H9 (cell line): ENCODE measurements at regions not wholly inside any gene's neighbourhood (a gene's known extent, or its start where the extent isn't known, plus 50 kb on each side); places are given as distances from the start of the nearest gene placed in this dataset.

Experiments
- DNase-seq: peaks from one replicate; pipeline ENCODE4 v3.0.0-alpha.2; 2017
- H2AFZ ChIP-seq: one replicate; pipeline ENCODE4 v1.6.1; 2013; ENCODE audit warnings: mild to moderate bottlenecking, low read length, control low read depth, moderate library complexity
- H2AK5ac ChIP-seq: 2 replicates; pipeline ENCODE4 v1.6.1; 2013; ENCODE audit warnings: low read length, control low read depth, mixed read lengths; ENCODE audit not compliant: insufficient read length
- H2BK120ac ChIP-seq: one replicate; pipeline ENCODE4 v1.6.1; 2013; ENCODE audit warnings: low read depth, mild to moderate bottlenecking, low read length, control low read depth, inconsistent platforms; ENCODE audit not compliant: poor library complexity, severe bottlenecking
- H2BK12ac ChIP-seq: 2 replicates; pipeline ENCODE4 v1.6.1; 2013; ENCODE audit warnings: low read length, control low read depth, mixed read lengths, low read depth; ENCODE audit not compliant: insufficient read length
- H2BK15ac ChIP-seq: 2 replicates; pipeline ENCODE4 v1.6.1; 2013; ENCODE audit warnings: low read depth, low read length, control low read depth
- H2BK20ac ChIP-seq: one replicate; pipeline ENCODE4 v1.6.1; 2013; ENCODE audit warnings: low read depth, mild to moderate bottlenecking, low read length, control low read depth, inconsistent platforms; ENCODE audit not compliant: poor library complexity, severe bottlenecking
- H2BK5ac ChIP-seq: 2 replicates; pipeline ENCODE4 v1.6.1; 2013; ENCODE audit warnings: low read length, control low read depth, mixed read lengths; ENCODE audit not compliant: insufficient read length
- H3K14ac ChIP-seq: 2 replicates; pipeline ENCODE4 v1.6.1; 2013; ENCODE audit warnings: low read length, control low read depth; ENCODE audit not compliant: insufficient read depth
- H3K18ac ChIP-seq: 2 replicates; pipeline ENCODE4 v1.6.1; 2013; ENCODE audit warnings: low read depth, mild to moderate bottlenecking, mixed read lengths, low read length, control low read depth; ENCODE audit not compliant: insufficient read length
- H3K23ac ChIP-seq: 2 replicates; pipeline ENCODE4 v1.6.1; 2013; ENCODE audit warnings: low read length, control low read depth, mixed read lengths, low read depth; ENCODE audit not compliant: insufficient read length
- H3K23me2 ChIP-seq: 2 replicates; pipeline ENCODE4 v1.6.1; 2013; ENCODE audit warnings: low read depth, mild to moderate bottlenecking, mixed read lengths, low read length, control low read depth; ENCODE audit not compliant: insufficient read length, poor library complexity, severe bottlenecking
- H3K27ac ChIP-seq: 2 replicates; pipeline ENCODE4 v1.5.1; 2013; ENCODE audit warnings: low read length, control low read depth, mixed read lengths, low read depth; ENCODE audit not compliant: insufficient read length
- H3K27me3 ChIP-seq: 2 replicates; pipeline ENCODE4 v1.6.1; 2013; ENCODE audit warnings: low read length, control low read depth, inconsistent platforms; ENCODE audit not compliant: insufficient read depth
- H3K4ac ChIP-seq: 2 replicates; pipeline ENCODE4 v1.6.1; 2013; ENCODE audit warnings: low read depth, mild to moderate bottlenecking, control low read depth, inconsistent platforms, low read length, moderate library complexity
- H3K4me1 ChIP-seq: 2 replicates; pipeline ENCODE4 v1.6.1; 2013; ENCODE audit warnings: low read length, control low read depth, inconsistent platforms; ENCODE audit not compliant: insufficient read depth
- H3K4me2 ChIP-seq: 2 replicates; pipeline ENCODE4 v1.6.1; 2013; ENCODE audit warnings: low read length, control low read depth, mixed read lengths; ENCODE audit not compliant: insufficient read length, insufficient read depth
- H3K56ac ChIP-seq: 2 replicates; pipeline ENCODE4 v1.6.1; 2013; ENCODE audit warnings: low read depth, mild to moderate bottlenecking, mixed read lengths, low read length, control low read depth; ENCODE audit not compliant: insufficient read length
- H3K79me1 ChIP-seq: 2 replicates; pipeline ENCODE4 v1.6.1; 2013; ENCODE audit warnings: low read depth, mild to moderate bottlenecking, moderate library complexity, low read length, control low read depth, inconsistent platforms; ENCODE audit not compliant: insufficient read depth, poor library complexity, severe bottlenecking
- H3K79me2 ChIP-seq: 2 replicates; pipeline ENCODE4 v1.6.1; 2013; ENCODE audit warnings: low read length, control low read depth, inconsistent platforms; ENCODE audit not compliant: insufficient read depth
- H3K9ac ChIP-seq: 2 replicates; pipeline ENCODE4 v1.6.1; 2013; ENCODE audit warnings: low read length, control low read depth, mixed read lengths; ENCODE audit not compliant: insufficient read length; ENCODE audit errors: extremely low read depth
- H3K9me3 ChIP-seq: one replicate; pipeline ENCODE4 v1.6.1; 2013; ENCODE audit warnings: low read depth, low read length, inconsistent platforms; ENCODE audit not compliant: control insufficient read depth
- H3T11ph ChIP-seq: one replicate; pipeline ENCODE4 v1.6.1; 2013; ENCODE audit warnings: mild to moderate bottlenecking, low read length, control low read depth, inconsistent platforms
- H4K20me1 ChIP-seq: one replicate; pipeline ENCODE4 v1.6.1; 2013; ENCODE audit not compliant: control insufficient read depth, insufficient read length, insufficient read depth
- H4K5ac ChIP-seq: 2 replicates; pipeline ENCODE4 v1.6.1; 2013; ENCODE audit warnings: low read depth, mild to moderate bottlenecking, mixed read lengths, low read length, control low read depth; ENCODE audit not compliant: insufficient read length
- H4K8ac ChIP-seq: replicated peaks from 2 replicates; pipeline ENCODE4 v1.6.1; 2013; ENCODE audit warnings: low read length, control low read depth, mixed read lengths, low read depth; ENCODE audit not compliant: insufficient read length
- H4K91ac ChIP-seq: 2 replicates; pipeline ENCODE4 v1.6.1; 2013; ENCODE audit warnings: low read depth, mild to moderate bottlenecking, moderate library complexity, mixed read lengths, low read length, control low read depth; ENCODE audit not compliant: insufficient read length
- H3K27ac Mint-ChIP-seq, 3 experiments: 2 replicates in 2 of 3; 3 replicates in 1 of 3; pipeline ENCODE4 v1.8.0; 2020 to 2021; ENCODE audit warnings: mixed read lengths in 3 of 3, mild to moderate bottlenecking in 1 of 3, moderate library complexity in 1 of 3
- H3K27me3 Mint-ChIP-seq: 2 replicates; pipeline ENCODE4 v1.8.0; 2021; ENCODE audit warnings: low read depth, mild to moderate bottlenecking, moderate library complexity, mixed read lengths
- H3K36me3 Mint-ChIP-seq, 3 experiments: 2 replicates in 2 of 3; 3 replicates in 1 of 3; pipeline ENCODE4 v1.8.0; 2020 to 2021; ENCODE audit warnings: low read depth in 3 of 3, mixed read lengths in 3 of 3; ENCODE audit not compliant: insufficient read depth in 1 of 3
- H3K4me1 Mint-ChIP-seq, 2 experiments: 2 replicates each; pipeline ENCODE4 v1.8.0; 2020; ENCODE audit warnings: mixed read lengths in 2 of 2
- H3K4me3 Mint-ChIP-seq, 2 experiments: 2 replicates in 1 of 2; 3 replicates in 1 of 2; pipeline ENCODE4 v1.8.0; 2020 to 2021; ENCODE audit warnings: mild to moderate bottlenecking in 2 of 2, mixed read lengths in 2 of 2, moderate library complexity in 1 of 2
- H3K9me3 Mint-ChIP-seq, 2 experiments: 2 replicates in 1 of 2; 3 replicates in 1 of 2; pipeline ENCODE4 v1.8.0; 2020; ENCODE audit warnings: mild to moderate bottlenecking in 2 of 2, mixed read lengths in 2 of 2, moderate library complexity in 1 of 2
- CTCF ChIP-seq: fragments of 200-600 bp; sonication (generic); conservative IDR thresholded peaks from 3 replicates; pipeline ENCODE4 v1.8.0; 2021; ENCODE audit warnings: antibody characterized with exemption, mild to moderate bottlenecking
- WGBS: extraction: QIAGEN DNeasy Blood & Tissue Kit; methylation state at CpG from one replicate; pipeline ENCODE4 v1.1.7; 2013; ENCODE audit warnings: missing lambda C conversion rate, low lambda C conversion rate, mixed read lengths; ENCODE audit not compliant: insufficient read length; ENCODE audit errors: extremely low coverage; 5-methylcytosine and 5-hydroxymethylcytosine counted together

- Histone ChIP-seq H2BK120ac (no peak overlapping the region), H2BK20ac (no peak overlapping the region), H4K20me1 (no peaks in the 10 kb centered on the region), H2BK5ac (no peak overlapping the region), H2BK12ac (no peak overlapping the region), H3K4ac (no peak overlapping the region), H2AFZ (no peak overlapping the region), H3K23ac (no peak overlapping the region), H3K14ac (no peak overlapping the region), H3K56ac (no peak overlapping the region), H3K9ac (no peak overlapping the region), H3K18ac (no peak overlapping the region), H3K4me2 (no peak overlapping the region), H2AK5ac (no peak overlapping the region), H4K5ac (no peak overlapping the region), H3K4me1 (peaks cover 4% of the 10 kb centered on the region; the same call in 1 of the 2 replicates), H2BK15ac (no peak overlapping the region), H3T11ph (no peak overlapping the region), H3K9me3 (no peaks in the 10 kb centered on the region), H3K23me2 (no peaks in the 10 kb centered on the region), H3K79me1 (no peaks in the 10 kb centered on the region), H3K79me2 (no peaks in the 10 kb centered on the region), H4K8ac (no peak overlapping the region), H3K27ac (no peak overlapping the region), H4K91ac (no peak overlapping the region), H3K27me3 (no peaks in the 10 kb centered on the region)
- H3K4me3 Mint-ChIP-seq: no peak overlapping the region
- no peaks in the 10 kb centered on the region for H3K36me3 Mint-ChIP-seq
- TF ChIP-seq CTCF: no peak
- no CpG with 5 or more reads among the region's 15 CpGs for WGBS
- H3K9me3 Mint-ChIP-seq: no peaks in the 10 kb centered on the region
- H3K27me3 Mint-ChIP-seq: peaks cover 2% of the 10 kb centered on the region; the same call in 1 of the 2 replicates
- H3K4me1 Mint-ChIP-seq: peaks cover 15 to 26% of the 10 kb centered on the region in 2 experiments
- H3K27ac Mint-ChIP-seq: no peak overlapping the region
- DNase-seq: no peak
Observed at GRCh38 chr1:201622824-201623223, 83.9 kb downstream of the NAV1 start.
